ENCODE measurements at regions not wholly inside any gene's neighbourhood (a gene's known extent, or its start where the extent isn't known, plus 50 kb on each side); places are given as distances from the start of the nearest gene placed in this dataset.

DNA sequence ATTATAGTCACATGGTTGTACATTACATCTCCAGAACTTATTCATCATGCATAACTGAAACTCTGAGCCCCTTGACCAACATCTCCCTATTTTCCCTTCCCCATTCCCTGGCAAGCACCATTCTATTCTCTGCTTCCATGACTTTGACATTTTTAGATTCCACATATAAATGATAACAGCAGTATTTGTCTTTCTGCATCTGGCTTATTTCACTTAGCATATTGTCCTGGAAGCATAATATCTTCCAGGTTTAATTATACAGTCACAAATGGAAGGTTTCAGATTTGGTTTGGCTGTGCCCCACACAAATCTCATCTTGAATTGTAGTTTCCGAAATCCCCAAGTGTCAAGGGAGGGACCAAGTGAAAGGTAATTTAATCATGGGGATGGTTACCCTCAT is 626.9 kb upstream of the PKDCC start:
- TF ChIP-seq, protein P1, sequence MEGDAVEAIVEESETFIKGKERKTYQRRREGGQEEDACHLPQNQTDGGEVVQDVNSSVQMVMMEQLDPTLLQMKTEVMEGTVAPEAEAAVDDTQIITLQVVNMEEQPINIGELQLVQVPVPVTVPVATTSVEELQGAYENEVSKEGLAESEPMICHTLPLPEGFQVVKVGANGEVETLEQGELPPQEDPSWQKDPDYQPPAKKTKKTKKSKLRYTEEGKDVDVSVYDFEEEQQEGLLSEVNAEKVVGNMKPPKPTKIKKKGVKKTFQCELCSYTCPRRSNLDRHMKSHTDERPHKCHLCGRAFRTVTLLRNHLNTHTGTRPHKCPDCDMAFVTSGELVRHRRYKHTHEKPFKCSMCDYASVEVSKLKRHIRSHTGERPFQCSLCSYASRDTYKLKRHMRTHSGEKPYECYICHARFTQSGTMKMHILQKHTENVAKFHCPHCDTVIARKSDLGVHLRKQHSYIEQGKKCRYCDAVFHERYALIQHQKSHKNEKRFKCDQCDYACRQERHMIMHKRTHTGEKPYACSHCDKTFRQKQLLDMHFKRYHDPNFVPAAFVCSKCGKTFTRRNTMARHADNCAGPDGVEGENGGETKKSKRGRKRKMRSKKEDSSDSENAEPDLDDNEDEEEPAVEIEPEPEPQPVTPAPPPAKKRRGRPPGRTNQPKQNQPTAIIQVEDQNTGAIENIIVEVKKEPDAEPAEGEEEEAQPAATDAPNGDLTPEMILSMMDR (IDR thresholded peaks at IDR 0.05; ENCODE audit: insufficient read depth, low read depth, low read length): no peak
- no peak for TF ChIP-seq EZH2 (IDR thresholded peaks at IDR 0.05; ENCODE audit: insufficient read depth, low read length)

Measured in astrocyte (in vitro differentiated cells and primary cell).